ENCODE measurements at regions not wholly inside any gene's neighbourhood (a gene's known extent, or its start where the extent isn't known, plus 50 kb on each side); places are given as distances from the start of the nearest gene placed in this dataset.
"Not testable (repeated sequence)": the region's sequence is repeated elsewhere in the genome, so short reads cannot be mapped to it uniquely, and the experiment has no call there.

DNA sequence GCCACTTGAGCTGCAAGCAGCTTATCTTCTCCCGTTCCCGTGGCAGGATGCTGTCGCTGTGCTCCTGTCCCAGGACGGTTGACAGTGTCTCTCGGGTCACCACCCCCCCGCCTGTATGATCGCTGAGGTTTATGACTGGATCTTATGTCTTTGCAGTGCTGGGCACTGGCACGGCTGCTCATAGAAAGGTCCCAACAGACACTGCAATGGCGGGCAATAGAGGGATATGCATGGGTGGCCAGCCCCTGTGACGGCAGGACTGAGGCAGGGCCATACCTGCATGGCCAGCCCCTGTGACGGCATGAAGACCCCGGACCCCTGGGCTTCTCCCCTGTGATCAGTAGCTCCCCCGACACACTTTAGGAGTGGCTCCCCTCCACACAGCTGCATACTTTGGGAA, 307.2 kb downstream of the TEX29 start:
- DNase-seq, result no peak

DNA sequence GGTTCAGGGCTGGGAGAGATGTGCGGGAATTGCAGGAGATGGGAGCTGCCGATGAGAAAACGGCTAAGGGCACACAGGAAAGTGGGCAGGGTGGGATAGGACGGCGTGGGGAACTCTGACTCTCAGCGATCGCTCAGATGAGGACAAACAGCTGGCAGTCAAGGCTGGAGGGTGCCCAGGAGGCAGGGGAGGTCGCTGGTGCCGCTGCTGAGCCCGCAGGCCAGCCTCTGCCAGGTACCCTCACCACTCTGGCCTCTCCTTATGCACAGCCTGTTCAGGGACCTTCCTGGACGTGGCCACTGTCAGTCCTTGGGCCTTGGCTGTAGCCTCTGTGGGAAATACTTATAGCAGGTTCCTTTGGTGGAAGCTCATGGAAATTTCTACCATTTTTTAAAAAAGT, 308.6 kb downstream of the TEX29 start:
- DNase-seq, result no peak

DNA sequence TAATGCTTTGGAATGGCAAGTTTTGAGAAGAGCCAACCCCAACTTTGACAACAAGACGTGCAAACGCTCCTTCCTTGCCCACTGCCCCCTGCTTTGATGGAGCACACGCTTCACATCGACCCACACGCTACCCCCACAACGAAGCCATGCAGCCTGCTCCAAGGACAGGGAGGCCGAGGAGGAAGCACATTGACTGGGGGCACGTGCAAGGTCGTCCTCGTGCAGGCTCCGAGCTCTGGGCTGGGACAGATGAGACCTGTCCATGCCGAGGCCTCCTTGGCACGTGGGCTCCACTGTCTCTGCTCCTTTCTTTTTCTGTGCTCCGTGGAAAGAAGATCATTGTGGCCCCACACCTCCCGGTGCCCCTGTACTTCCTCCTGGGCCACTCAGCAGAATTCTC, 309.0 kb downstream of the TEX29 start:
- no peak for DNase-seq

DNA sequence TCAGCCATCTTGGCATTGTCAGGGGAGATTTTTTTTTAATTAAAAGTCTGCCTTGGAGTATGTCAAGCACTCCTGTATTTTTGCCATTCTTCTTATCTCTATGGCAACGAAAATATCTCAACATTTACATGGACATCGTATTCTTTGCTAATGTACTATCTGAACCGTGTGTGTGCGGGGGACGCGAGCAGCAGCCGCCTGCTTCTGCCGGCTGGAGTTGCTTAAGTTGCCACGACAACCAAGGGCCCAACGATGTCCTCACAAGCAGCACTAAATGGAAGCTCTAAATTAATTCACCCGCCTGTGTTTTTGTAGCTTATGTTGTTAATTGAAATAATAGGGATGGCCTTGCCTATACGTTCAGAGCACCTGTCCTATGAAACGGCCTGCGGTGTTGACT, 309.5 kb downstream of the TEX29 start:
- no peak for DNase-seq

DNA sequence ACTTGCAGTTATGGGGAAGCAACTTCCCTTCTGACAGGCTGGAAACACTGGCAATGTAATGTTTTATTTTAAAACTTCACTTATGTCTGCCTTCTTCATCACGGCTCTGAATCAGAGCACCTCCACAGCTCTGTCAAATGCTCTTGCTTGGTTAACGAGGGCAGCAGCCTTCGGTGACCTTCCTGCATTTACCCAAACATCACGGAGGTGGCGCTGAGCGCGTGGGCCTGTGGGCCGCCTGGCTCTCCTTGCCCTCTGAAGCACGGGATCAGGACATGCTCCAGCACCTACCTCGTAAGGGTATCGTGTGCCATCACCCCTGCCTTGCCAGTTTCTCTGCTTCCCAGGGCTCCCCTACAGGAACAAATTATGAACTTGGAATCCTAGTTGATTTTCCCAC, 310.0 kb downstream of the TEX29 start:
- no peak for DNase-seq

DNA sequence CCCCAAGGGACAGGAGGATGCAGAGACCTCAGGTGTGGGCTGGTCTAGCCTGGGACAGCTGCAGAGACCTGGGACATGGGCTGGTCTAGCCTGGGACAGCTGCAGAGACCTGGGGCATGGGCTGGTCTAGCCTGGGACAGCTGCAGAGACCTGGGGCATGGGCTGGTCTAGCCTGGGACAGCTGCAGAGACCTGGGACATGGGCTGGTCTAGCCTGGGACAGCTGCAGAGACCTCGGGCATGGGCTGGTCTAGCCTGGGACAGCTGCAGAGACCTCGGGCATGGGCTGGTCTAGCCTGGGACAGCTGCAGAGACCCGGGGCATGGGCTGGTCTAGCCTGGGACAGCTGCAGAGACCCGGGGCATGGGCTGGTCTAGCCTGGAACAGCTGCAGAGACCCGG, 310.8 kb downstream of the TEX29 start:
- DNase-seq, result not testable (repeated sequence)

- no peak for DNase-seq
Measured at GRCh38 chr13:111632906-111633305, 312.5 kb downstream of the TEX29 start.

- no peak for DNase-seq
Measured at GRCh38 chr13:111633401-111633800, 313.0 kb downstream of the TEX29 start.

- no peak for DNase-seq
Measured at GRCh38 chr13:111634410-111634809, 314.0 kb downstream of the TEX29 start.

DNA sequence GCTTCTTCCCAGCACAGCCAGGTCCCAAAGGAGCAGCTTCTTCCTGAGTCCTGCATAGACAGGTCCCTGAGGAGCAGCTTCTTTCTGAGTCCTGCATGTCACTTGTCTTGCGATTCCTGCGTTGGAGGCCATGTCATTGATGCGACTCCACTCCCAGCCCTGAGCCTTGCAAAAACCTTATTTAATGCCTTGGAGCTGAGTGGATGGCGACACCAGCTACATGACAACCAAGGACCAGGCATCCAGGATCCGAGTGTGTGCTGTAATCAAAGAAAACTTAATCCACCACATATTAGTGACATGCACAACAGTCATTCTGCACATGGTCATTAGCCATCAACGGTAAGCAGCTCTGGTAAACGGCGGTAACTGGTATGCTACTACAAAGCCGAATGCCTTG, 315.8 kb downstream of the TEX29 start:
- no peak for DNase-seq

DNA sequence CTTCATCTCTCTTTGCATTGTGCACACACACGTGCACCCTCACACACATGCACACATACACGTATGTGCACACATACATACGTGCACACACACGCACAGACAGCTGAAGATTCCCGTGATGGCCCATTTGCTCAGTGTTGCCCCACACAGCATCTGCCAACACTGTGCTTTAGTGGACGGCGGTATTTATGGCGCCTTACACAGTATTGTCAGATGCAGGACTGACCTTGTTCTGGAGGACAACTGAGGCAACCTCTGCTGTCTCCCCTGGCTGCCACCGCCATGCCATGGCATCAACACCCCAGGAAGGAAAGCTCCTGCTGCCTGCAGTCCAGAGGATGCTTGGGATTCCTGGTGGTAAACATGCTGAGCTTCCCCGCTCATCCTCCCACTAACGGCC, 316.4 kb downstream of the TEX29 start:
- no peak for DNase-seq

GRCh38 chr13:111637365-111637764, 316.9 kb downstream of the TEX29 start:
- DNase-seq, result no peak

GRCh38 chr13:111638233-111638632, 317.8 kb downstream of the TEX29 start:
- no peak for DNase-seq

GRCh38 chr13:111639196-111639705, 318.8 kb downstream of the TEX29 start:
- DNase-seq, result no peak

GRCh38 chr13:111640006-111640405, 319.6 kb downstream of the TEX29 start:
- no peak for DNase-seq

DNA sequence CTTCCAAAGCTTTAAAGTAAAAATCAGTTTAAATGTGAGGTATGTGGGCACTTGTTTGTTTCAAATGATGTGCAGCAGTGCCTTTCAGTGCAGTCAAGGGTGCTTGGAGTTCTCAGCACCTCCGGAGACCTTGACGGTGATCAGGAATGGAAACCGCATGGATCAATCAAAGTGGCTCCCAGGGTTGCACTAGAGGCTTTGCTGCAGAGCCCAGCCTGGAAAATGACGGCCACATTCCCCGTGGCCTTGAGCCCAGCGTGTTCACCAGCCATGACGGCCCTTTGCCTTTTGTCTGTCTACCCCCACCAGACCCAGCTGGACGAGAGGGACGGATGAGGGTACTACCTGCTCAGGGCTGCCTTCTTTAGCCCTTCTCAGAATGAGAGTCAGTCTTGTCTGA, 320.0 kb downstream of the TEX29 start:
- DNase-seq, result no peak

DNA sequence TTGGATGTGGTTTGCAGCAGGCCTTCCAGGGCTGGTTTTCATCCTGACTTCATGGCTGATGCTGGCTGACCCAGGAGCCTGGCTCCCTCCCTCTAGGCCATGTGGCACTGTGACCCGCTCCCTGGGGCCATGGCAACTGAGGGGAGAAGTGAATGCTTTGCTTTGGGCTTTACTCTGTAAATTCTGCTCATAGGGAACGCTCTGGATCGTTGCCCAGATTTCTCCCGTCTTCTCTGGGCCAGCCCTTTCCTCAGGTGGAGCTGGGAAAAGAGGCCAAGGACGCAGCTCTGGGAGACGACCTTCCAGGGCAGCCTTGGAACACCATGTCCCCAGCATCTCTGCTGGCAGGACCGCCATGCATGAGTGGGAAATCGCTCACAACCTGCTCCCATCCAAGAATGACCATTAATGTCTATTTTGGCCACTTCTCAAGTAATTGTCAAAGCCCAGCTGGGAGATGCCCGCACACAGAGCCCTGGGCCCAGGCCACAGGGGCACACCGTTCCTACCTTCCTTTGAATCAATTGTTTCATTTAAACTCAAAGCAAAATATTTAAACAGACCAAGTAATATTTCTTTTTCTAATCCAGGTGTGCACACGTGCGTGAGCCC, 321.8 kb downstream of the TEX29 start:
- no peak for DNase-seq

GRCh38 chr13:111644750-111645149, 324.3 kb downstream of the TEX29 start:
- no peak for DNase-seq

- no peak for DNase-seq
Measured at GRCh38 chr13:111645198-111645597, 324.8 kb downstream of the TEX29 start.

DNA sequence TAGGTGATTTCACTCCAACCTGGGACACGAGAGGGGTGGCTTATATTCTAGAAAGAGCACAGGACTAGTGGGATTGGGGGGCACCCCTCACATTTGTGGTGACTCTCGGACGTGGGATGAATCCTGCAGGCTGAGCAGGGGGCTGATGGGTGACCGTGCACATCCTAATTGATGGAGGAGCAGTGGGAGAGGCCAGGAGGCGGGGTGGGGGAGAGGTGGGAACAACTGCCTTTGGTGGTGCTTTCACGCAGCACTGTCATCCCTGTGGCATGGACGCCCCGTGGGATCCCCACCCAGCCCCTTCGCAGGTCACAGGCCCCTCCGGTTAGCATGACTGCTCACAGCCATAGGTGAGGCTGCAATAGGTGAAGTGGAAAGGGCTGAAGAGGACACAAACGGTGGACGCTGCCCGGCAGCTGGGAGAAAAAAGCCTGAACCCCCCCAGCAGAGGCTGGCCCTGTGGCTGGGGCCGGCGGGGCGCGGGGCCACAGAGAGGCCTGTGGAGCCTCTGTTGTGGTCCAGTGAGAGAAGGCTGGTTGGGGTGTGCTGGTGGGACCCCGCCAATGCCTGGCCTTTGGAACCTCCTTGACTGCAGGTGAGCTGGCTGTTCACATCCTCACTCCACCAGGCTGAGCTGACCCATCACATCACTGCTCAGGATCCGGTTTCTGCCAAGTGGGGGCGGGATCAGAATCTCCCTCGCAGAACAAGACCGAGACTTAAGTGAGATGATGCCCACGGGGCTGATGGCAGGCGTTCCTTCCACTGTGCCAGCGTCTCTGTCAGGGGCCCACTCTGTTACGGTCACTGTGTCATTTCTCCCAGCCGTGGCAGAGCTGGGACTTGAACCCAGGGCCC, 325.4 kb downstream of the TEX29 start:
- no peak for DNase-seq

DNA sequence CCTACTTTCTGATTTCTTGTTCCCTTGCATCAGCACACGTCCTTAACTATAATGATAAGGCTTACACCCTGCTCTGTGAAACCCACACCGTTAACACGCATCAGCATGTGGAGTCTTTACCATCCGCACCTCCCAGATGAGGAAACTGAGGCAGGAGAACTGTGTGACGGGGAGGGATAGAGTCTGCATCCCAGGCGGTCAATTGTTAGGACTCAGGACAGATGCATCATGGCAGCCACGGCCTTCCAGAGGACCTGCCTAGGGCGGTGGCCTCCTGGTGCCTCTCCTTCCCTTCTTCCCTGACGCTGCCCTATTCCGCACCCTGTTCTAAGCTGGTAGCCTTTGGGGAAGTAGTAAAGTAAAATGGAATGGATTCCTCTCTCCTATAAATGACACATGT, 326.0 kb downstream of the TEX29 start:
- DNase-seq, result no peak

DNA sequence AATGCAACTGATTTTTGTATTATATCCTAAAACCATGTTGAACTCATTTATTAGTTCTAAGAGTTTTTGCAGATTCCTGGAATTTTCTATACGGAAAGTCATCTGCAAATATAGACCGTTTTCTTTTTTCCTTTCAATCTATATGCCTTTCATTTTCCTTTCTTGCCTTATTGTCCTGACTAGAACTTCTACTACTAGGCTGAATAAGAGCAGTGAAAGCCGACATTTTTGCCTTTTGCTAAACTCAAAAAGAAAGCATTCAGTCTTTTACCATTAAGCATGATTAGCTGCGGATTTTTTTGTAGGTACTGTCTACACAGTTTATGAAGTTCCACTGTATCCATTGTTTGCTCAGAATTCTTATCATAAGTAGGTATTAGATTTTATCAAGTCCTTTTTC, 328.4 kb downstream of the TEX29 start:
- no peak for DNase-seq

DNA sequence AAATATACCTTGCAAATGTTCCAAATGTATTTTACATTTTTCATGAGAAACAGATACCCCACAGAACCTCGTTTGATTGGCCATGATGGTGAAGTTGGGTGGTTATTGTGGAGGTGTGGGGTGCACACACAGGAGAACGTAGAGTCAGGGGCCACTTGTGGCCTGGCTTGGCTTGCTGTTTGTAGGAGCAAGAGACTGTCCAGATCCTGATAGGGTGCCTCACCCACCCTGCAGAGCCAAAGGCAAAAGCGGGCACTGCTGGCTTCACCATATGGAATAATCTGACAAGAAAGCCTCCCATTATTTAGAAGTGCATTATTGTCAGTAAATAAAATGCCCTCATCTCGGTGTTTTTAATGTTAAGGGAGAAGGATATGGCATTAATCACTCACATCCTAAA, 330.2 kb downstream of the TEX29 start:
- DNase-seq, result no peak

DNA sequence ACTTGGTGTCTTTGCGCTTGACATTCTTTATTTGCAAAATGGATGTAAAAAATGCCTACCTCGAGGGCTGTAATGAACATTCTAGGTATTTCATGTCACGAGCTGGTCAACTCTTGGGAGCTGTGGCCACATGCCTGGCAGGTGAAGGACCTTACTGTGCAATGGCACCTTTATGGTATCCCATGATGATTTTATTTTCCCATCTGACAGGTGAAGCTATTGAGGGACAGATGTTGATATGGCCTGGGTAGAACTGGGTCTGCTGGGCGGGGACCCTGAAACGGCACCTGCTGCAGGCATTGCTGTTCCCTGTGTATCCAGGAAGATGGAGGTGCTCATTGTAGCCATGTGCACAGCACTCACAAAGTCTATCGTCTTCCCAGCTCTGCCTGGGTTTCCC, 332.2 kb downstream of the TEX29 start:
- DNase-seq, result no peak

GRCh38 chr13:111654531-111654930, 334.1 kb downstream of the TEX29 start:
- no peak for DNase-seq

All from CD4-positive, alpha-beta T cell treated with Interleukin-21 for 1 hour (primary cell).